ENCODE measurements at regions not wholly inside any gene's neighbourhood (a gene's known extent, or its start where the extent isn't known, plus 50 kb on each side); places are given as distances from the start of the nearest gene placed in this dataset.

DNA sequence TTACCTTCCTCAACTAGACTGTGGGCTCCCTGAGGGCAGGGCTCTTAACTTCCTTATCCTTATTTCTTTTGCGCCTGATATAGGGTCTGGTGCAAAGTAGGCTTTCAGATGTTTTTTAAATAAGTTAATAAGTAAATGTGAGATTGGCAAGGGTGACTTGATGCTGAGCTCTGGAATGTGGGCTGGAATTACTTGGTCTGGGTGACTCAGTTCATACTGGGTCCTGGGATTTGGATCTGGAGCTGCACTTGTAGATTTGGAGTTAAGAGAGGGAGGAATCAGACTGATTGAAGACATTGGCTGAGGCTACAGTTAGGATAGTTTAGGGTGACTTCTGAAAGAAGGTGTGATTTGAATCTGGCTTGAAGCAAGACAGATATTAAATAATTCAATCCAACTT is 190.9 kb downstream of the GIPC2 start:
- TF ChIP-seq, protein P1, sequence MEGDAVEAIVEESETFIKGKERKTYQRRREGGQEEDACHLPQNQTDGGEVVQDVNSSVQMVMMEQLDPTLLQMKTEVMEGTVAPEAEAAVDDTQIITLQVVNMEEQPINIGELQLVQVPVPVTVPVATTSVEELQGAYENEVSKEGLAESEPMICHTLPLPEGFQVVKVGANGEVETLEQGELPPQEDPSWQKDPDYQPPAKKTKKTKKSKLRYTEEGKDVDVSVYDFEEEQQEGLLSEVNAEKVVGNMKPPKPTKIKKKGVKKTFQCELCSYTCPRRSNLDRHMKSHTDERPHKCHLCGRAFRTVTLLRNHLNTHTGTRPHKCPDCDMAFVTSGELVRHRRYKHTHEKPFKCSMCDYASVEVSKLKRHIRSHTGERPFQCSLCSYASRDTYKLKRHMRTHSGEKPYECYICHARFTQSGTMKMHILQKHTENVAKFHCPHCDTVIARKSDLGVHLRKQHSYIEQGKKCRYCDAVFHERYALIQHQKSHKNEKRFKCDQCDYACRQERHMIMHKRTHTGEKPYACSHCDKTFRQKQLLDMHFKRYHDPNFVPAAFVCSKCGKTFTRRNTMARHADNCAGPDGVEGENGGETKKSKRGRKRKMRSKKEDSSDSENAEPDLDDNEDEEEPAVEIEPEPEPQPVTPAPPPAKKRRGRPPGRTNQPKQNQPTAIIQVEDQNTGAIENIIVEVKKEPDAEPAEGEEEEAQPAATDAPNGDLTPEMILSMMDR (IDR thresholded peaks at IDR 0.05; ENCODE audit: low read depth, low read length, poor library complexity, severe bottlenecking) = no peak
- TF ChIP-seq EZH2phosphoT487 (IDR thresholded peaks at IDR 0.05; ENCODE audit: borderline replicate concordance, low read length) = no peak
